ENCODE measurements at regions not wholly inside any gene's neighbourhood (a gene's known extent, or its start where the extent isn't known, plus 50 kb on each side); places are given as distances from the start of the nearest gene placed in this dataset.

GRCh38 chr11:112748713-112749543 lies 212.3 kb upstream of the NCAM1 start:
- DNase-seq (ENCODE audit: low spot score): no peak

- DNase-seq (ENCODE audit: low spot score): no peak
Measured at GRCh38 chr11:112751329-112751728, 209.9 kb upstream of the NCAM1 start.

GRCh38 chr11:112751772-112752171 lies 209.4 kb upstream of the NCAM1 start:
- no peak for DNase-seq (ENCODE audit: low spot score)

GRCh38 chr11:112752563-112752962 lies 208.7 kb upstream of the NCAM1 start:
- DNase-seq (ENCODE audit: low spot score): no peak

- DNase-seq (ENCODE audit: low spot score): no peak
Measured at GRCh38 chr11:112753706-112754105, 207.5 kb upstream of the NCAM1 start.

- DNase-seq (ENCODE audit: low spot score): no peak
Measured at GRCh38 chr11:112759418-112759817, 201.8 kb upstream of the NCAM1 start.

- no peak for DNase-seq (ENCODE audit: low spot score)
Measured at GRCh38 chr11:112760396-112761059, 200.7 kb upstream of the NCAM1 start.

GRCh38 chr11:112761911-112762706 lies 199.1 kb upstream of the NCAM1 start:
- no peak for DNase-seq (ENCODE audit: low spot score)

GRCh38 chr11:112762707-112763090 lies 198.5 kb upstream of the NCAM1 start:
- no peak for DNase-seq (ENCODE audit: low spot score)

GRCh38 chr11:112765337-112765736 lies 195.9 kb upstream of the NCAM1 start:
- no peak for DNase-seq (ENCODE audit: low spot score)

- no peak for DNase-seq (ENCODE audit: low spot score)
Measured at GRCh38 chr11:112769170-112769569, 192.1 kb upstream of the NCAM1 start.

- DNase-seq (ENCODE audit: low spot score): no peak
Measured at GRCh38 chr11:112769584-112769983, 191.6 kb upstream of the NCAM1 start.

GRCh38 chr11:112770033-112770432 lies 191.2 kb upstream of the NCAM1 start:
- no peak for DNase-seq (ENCODE audit: low spot score)

- no peak for DNase-seq (ENCODE audit: low spot score)
Measured at GRCh38 chr11:112770487-112770886, 190.7 kb upstream of the NCAM1 start.

- no peak for DNase-seq (ENCODE audit: low spot score)
Measured at GRCh38 chr11:112771851-112772250, 189.4 kb upstream of the NCAM1 start.

GRCh38 chr11:112773264-112773663 lies 188.0 kb upstream of the NCAM1 start:
- DNase-seq (ENCODE audit: low spot score): no peak

GRCh38 chr11:112776834-112777233 lies 184.4 kb upstream of the NCAM1 start:
- DNase-seq (ENCODE audit: low spot score): no peak

- no peak for DNase-seq (ENCODE audit: low spot score)
Measured at GRCh38 chr11:112777283-112777751, 183.9 kb upstream of the NCAM1 start.

- DNase-seq (ENCODE audit: low spot score): no peak
Measured at GRCh38 chr11:112778091-112778876, 182.9 kb upstream of the NCAM1 start.

GRCh38 chr11:112778877-112779266 lies 182.3 kb upstream of the NCAM1 start:
- no peak for DNase-seq (ENCODE audit: low spot score)

- peak; percentile 61 for DNase-seq (ENCODE audit: low spot score)
Measured at GRCh38 chr11:112780351-112781087, 180.7 kb upstream of the NCAM1 start.

All from ureter (tissue), 1 donor.